HepG2 (cell line): ENCODE measurements at regions not wholly inside any gene's neighbourhood (a gene's known extent, or its start where the extent isn't known, plus 50 kb on each side); places are given as distances from the start of the nearest gene placed in this dataset.

Experiments
- EZH2 ChIP-seq: conservative IDR thresholded peaks from 2 replicates; pipeline ENCODE4 v1.6.1; 2012; ENCODE audit warnings: mild to moderate bottlenecking, low read depth, low read length, moderate library complexity
- MAF1 ChIP-seq: sonication (generic); formaldehyde crosslinking; IDR thresholded peaks from 2 replicates; pipeline ENCODE4 v1.5.0; 2020; ENCODE audit warnings: missing genetic modification reagents, borderline replicate concordance
- NR2F6 ChIP-seq, 2 experiments: IDR thresholded peaks; 2 replicates each; pipeline ENCODE4 v1.6.1; 2016; ENCODE audit warnings: antibody characterized with exemption in 1 of 2, mild to moderate bottlenecking in 1 of 2
- RAD51 ChIP-seq: fragments of 450-650 bp; IDR thresholded peaks from 2 replicates; pipeline ENCODE4 v1.6.1; 2016; ENCODE audit warnings: borderline replicate concordance
- SP1 ChIP-seq, 2 experiments: fragments of 450-650 bp in 1 of 2; sonication (generic) in 1 of 2; formaldehyde crosslinking in 1 of 2; IDR thresholded peaks; 2 replicates each; pipeline versions ENCODE4 v1.4.0 to v1.6.1; 2016 to 2020; ENCODE audit warnings: missing genetic modification reagents in 1 of 2
- ZNF3 ChIP-seq: IDR thresholded peaks from 2 replicates; pipeline ENCODE4 v1.7.0; 2017; ENCODE audit warnings: inconsistent platforms
- TF ChIP-seq, protein P1 (sequence below): sonication (generic); formaldehyde crosslinking; IDR thresholded peaks from 2 replicates; pipeline ENCODE4 v1.4.0; 2020; ENCODE audit warnings: missing genetic modification reagents
- TF ChIP-seq, protein P2 (sequence below): sonication (generic); formaldehyde crosslinking; conservative IDR thresholded peaks from 2 replicates; pipeline ENCODE4 v1.8.1; 2023; ENCODE audit warnings: missing genetic modification reagents
- TF ChIP-seq, protein P3 (sequence below), 2 experiments: sonication (generic) in 1 of 2; formaldehyde crosslinking in 1 of 2; IDR thresholded peaks; 2 replicates each; pipeline versions ENCODE4 v1.6.1 to v1.9.0; 2014 to 2022; ENCODE audit warnings: antibody characterized with exemption in 1 of 2, borderline replicate concordance in 1 of 2, inconsistent platforms in 1 of 2, low read depth in 1 of 2, missing genetic modification reagents in 1 of 2

DNA sequence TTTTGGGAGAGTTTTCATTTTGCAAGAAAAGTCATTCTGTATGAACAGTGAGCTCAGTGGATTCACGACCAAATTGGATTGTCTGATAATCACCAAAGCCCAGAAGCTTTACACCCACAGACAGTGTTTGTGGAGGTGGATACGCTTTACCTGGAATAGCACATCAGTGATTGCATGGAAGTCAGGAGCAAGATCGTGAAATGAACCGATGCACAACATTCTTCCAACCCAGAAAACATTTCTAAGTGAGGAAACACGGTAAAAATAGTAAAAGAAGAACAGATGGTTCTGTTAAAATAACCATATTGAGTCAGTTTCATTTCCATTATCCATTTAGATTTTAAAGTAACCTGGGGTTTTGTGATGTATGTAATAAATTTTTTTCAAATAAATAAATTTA lies 478.2 kb upstream of the PFKP start:
- TF ChIP-seq, protein P1, sequence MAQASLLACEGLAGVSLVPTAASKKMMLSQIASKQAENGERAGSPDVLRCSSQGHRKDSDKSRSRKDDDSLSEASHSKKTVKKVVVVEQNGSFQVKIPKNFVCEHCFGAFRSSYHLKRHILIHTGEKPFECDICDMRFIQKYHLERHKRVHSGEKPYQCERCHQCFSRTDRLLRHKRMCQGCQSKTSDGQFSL (CRISPR knock-in tag) = no peak
- no peak for TF ChIP-seq EZH2
- TF ChIP-seq, protein P2, sequence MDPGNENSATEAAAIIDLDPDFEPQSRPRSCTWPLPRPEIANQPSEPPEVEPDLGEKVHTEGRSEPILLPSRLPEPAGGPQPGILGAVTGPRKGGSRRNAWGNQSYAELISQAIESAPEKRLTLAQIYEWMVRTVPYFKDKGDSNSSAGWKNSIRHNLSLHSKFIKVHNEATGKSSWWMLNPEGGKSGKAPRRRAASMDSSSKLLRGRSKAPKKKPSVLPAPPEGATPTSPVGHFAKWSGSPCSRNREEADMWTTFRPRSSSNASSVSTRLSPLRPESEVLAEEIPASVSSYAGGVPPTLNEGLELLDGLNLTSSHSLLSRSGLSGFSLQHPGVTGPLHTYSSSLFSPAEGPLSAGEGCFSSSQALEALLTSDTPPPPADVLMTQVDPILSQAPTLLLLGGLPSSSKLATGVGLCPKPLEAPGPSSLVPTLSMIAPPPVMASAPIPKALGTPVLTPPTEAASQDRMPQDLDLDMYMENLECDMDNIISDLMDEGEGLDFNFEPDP = no peak
- no peak for TF ChIP-seq MAF1
- TF ChIP-seq NR2F6 (IDR thresholded peaks at IDR 0.05) = no peak
- no peak for TF ChIP-seq NR2F6 (CRISPR knock-in tag; IDR thresholded peaks at IDR 0.05)
- TF ChIP-seq, protein P3, sequence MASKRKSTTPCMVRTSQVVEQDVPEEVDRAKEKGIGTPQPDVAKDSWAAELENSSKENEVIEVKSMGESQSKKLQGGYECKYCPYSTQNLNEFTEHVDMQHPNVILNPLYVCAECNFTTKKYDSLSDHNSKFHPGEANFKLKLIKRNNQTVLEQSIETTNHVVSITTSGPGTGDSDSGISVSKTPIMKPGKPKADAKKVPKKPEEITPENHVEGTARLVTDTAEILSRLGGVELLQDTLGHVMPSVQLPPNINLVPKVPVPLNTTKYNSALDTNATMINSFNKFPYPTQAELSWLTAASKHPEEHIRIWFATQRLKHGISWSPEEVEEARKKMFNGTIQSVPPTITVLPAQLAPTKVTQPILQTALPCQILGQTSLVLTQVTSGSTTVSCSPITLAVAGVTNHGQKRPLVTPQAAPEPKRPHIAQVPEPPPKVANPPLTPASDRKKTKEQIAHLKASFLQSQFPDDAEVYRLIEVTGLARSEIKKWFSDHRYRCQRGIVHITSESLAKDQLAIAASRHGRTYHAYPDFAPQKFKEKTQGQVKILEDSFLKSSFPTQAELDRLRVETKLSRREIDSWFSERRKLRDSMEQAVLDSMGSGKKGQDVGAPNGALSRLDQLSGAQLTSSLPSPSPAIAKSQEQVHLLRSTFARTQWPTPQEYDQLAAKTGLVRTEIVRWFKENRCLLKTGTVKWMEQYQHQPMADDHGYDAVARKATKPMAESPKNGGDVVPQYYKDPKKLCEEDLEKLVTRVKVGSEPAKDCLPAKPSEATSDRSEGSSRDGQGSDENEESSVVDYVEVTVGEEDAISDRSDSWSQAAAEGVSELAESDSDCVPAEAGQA (IDR thresholded peaks at IDR 0.05; ENCODE audit: low read depth) = no peak
- TF ChIP-seq, protein P3 (CRISPR knock-in tag; IDR thresholded peaks at IDR 0.05; ENCODE audit: borderline replicate concordance) = no peak
- no peak for TF ChIP-seq SP1 (IDR thresholded peaks at IDR 0.05)
- no peak for TF ChIP-seq SP1 (CRISPR knock-in tag; IDR thresholded peaks at IDR 0.05)
- no peak for TF ChIP-seq RAD51
- no peak for TF ChIP-seq ZNF3 (CRISPR knock-in tag)
